Glutamatergic neuron (in vitro differentiated cells): ENCODE measurements at regions not wholly inside any gene's neighbourhood (a gene's known extent, or its start where the extent isn't known, plus 50 kb on each side); places are given as distances from the start of the nearest gene placed in this dataset.
"Not testable (repeated sequence)": the region's sequence is repeated elsewhere in the genome, so short reads cannot be mapped to it uniquely, and the experiment has no call there.

Source experiments
- DNase-seq: peaks from one replicate; pipeline ENCODE4 v3.0.0; 2022
- H3K27ac Mint-ChIP-seq: one replicate; pipeline ENCODE4 v1.8.0; 2020; ENCODE audit warnings: mild to moderate bottlenecking, mixed read lengths, inconsistent platforms; ENCODE audit not compliant: unreplicated experiment
- H3K27me3 Mint-ChIP-seq: one replicate; pipeline ENCODE4 v1.8.0; 2020; ENCODE audit warnings: mild to moderate bottlenecking, moderate library complexity, mixed read lengths, inconsistent platforms; ENCODE audit not compliant: unreplicated experiment
- H3K36me3 Mint-ChIP-seq: one replicate; pipeline ENCODE4 v1.8.0; 2020; ENCODE audit warnings: mild to moderate bottlenecking, mixed read lengths, inconsistent platforms; ENCODE audit not compliant: unreplicated experiment
- H3K4me1 Mint-ChIP-seq: one replicate; pipeline ENCODE4 v1.8.0; 2020; ENCODE audit warnings: mild to moderate bottlenecking, low read depth, mixed read lengths, inconsistent platforms; ENCODE audit not compliant: unreplicated experiment
- H3K4me3 Mint-ChIP-seq: one replicate; pipeline ENCODE4 v1.8.0; 2020; ENCODE audit warnings: mild to moderate bottlenecking, mixed read lengths, inconsistent platforms; ENCODE audit not compliant: unreplicated experiment
- H3K9me3 Mint-ChIP-seq: one replicate; pipeline ENCODE4 v1.8.0; 2020; ENCODE audit warnings: mild to moderate bottlenecking, moderate library complexity, mixed read lengths, inconsistent platforms; ENCODE audit not compliant: unreplicated experiment
- TF ChIP-seq, protein P1 (sequence below): fragments of 200-600 bp; sonication (generic); IDR thresholded peaks from one replicate; pipeline ENCODE4 v1.5.0; 2021; ENCODE audit not compliant: partially characterized antibody, unreplicated experiment

DNA sequence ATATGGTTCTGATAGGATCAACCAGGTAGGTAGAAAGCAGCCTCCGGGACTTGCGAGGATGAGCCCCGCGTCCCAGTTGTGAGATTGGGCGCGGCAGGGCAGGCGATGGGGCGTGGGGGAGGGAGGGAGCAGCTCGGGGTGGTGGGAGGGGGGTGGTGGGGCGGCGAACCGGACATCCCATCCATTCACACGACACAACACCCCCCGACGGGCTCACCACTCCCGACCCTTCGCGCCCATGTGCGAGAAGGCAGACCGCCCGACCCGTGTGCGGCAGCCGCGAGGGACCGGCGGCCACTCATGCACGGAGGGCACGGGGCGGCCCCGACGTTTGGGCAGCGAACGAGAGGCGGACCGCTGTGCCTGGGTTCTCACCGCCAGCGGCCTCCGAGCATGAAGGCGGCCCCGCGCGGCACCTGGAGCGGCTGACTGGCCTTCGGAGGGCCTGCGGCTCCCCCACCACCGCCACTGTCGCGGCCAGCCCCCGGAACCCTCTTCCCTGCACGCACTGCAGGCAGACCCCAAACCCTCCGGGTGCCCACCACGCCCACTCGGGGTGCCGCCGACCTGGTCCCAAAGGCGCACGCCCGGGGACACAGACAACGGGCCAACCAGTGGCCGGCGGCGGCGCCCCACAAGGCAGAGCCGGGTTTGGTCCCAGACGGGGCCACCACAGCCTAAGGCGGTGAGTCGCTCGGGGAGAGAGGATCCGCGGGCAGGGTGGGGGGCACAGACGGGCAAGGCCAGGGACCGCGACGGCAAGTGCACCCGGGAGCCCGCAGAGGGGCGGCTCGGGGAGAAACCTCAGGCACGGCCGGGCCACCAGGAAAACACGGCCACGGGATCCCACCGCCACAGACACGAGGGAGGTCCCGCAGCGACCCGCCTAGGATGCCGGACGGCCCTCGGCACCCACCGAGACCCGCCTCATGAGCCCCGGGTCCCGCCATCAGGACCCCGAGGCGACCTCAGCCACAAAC lies 769.2 kb upstream of the DEFB115 start:
- Mint-ChIP-seq H3K27ac (no peak overlapping the region), H3K4me3 (peak overlapping the region; percentile 91), H3K27me3 (peaks cover 19% of the 10 kb centered on the region), H3K9me3 (peaks cover 21% of the 10 kb centered on the region), H3K36me3 (peaks cover 26% of the 10 kb centered on the region), H3K4me1 (no peaks in the 10 kb centered on the region)
- TF ChIP-seq, protein P1, sequence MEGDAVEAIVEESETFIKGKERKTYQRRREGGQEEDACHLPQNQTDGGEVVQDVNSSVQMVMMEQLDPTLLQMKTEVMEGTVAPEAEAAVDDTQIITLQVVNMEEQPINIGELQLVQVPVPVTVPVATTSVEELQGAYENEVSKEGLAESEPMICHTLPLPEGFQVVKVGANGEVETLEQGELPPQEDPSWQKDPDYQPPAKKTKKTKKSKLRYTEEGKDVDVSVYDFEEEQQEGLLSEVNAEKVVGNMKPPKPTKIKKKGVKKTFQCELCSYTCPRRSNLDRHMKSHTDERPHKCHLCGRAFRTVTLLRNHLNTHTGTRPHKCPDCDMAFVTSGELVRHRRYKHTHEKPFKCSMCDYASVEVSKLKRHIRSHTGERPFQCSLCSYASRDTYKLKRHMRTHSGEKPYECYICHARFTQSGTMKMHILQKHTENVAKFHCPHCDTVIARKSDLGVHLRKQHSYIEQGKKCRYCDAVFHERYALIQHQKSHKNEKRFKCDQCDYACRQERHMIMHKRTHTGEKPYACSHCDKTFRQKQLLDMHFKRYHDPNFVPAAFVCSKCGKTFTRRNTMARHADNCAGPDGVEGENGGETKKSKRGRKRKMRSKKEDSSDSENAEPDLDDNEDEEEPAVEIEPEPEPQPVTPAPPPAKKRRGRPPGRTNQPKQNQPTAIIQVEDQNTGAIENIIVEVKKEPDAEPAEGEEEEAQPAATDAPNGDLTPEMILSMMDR = no peak
- DNase-seq = no peak

DNA sequence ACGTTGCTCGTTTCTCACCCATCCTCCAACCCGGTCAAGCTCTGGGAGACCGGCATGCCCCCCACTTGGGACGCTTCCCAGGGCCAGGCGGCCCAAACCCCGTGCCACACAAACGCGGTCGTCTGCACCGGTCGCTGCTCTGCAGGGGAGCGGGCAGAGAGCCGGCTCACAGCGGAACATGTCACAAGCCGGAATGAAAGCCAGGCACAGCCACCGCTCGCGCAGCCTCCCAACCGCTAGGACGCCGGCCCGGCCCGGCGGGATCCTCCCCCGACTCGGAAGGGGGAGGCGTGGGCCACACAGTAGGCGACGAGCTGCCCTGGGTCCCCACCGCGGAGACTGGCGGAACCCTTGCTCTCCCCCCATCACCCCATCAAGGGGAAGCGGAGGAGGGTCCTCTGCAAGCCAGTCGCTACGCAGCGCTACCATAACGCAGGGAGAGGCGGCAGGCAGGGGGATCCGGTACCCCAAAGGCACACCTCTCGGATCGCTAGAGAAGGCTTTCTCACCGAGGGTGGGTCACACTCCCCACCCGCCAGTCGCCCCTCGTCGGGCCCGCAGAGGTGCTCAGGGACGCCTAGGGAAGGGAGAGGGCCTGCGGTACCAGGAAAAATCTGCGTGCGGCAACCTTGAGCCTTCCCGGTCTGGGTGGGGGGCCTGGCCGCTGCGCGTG lies 768.4 kb upstream of the DEFB115 start:
- peak; percentile 50 for DNase-seq
- peaks cover 21% of the 10 kb centered on the region for H3K36me3 Mint-ChIP-seq
- no peaks in the 10 kb centered on the region for H3K4me1 Mint-ChIP-seq
- TF ChIP-seq, protein P1 = no peak
- H3K27me3 Mint-ChIP-seq = peaks cover 17% of the 10 kb centered on the region
- peaks cover 19% of the 10 kb centered on the region for H3K9me3 Mint-ChIP-seq
- H3K27ac Mint-ChIP-seq = no peak overlapping the region
- H3K4me3 Mint-ChIP-seq = peak overlapping the region; percentile 91

- Mint-ChIP-seq H3K4me3 (peak overlapping the region; percentile 61), H3K4me1 (no peaks in the 10 kb centered on the region), H3K27me3 (peaks cover 17% of the 10 kb centered on the region), H3K36me3 (peaks cover 21% of the 10 kb centered on the region), H3K9me3 (peaks cover 19% of the 10 kb centered on the region), H3K27ac (no peak overlapping the region)
- TF ChIP-seq, protein P1 = peak; percentile 27
- DNase-seq = peak; percentile 47
These were observed 767.9 kb upstream of the DEFB115 start for GRCh38 chr20:30489614-30490003.

DNA sequence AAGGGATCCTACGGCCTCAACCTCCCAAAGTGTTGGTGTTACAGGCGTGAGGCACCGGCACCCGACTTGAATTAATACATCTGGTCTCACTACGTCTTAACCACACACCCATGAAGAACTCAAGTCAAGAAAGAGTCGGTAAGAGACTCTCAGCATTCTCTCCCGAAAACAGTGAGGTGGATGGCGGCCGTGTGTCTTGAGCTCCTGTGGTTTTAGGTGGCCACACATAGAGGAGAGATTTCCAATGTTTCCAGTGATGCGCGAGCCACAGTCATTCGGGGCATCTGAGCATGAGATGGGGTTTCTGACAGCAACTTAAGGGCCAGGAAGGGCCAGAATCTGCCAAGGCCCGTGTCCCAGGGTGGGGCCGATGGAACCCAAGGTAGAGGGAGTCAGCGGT lies 766.4 kb upstream of the DEFB115 start:
- no peak overlapping the region for H3K4me3 Mint-ChIP-seq
- no peaks in the 10 kb centered on the region for H3K4me1 Mint-ChIP-seq
- TF ChIP-seq, protein P1 = no peak
- H3K27ac Mint-ChIP-seq = no peak overlapping the region
- no peak for DNase-seq
- peaks cover 12% of the 10 kb centered on the region for H3K9me3 Mint-ChIP-seq
- peaks cover 19% of the 10 kb centered on the region for H3K36me3 Mint-ChIP-seq
- H3K27me3 Mint-ChIP-seq = peaks cover 16% of the 10 kb centered on the region

- not testable (repeated sequence) for H3K4me1 Mint-ChIP-seq, DNase-seq, H3K27me3 Mint-ChIP-seq, H3K36me3 Mint-ChIP-seq, H3K27ac Mint-ChIP-seq, H3K9me3 Mint-ChIP-seq, H3K4me3 Mint-ChIP-seq
These were observed 760.8 kb upstream of the DEFB115 start for GRCh38 chr20:30496656-30497055.

- H3K27me3 Mint-ChIP-seq, H3K4me3 Mint-ChIP-seq, H3K9me3 Mint-ChIP-seq, H3K4me1 Mint-ChIP-seq, H3K36me3 Mint-ChIP-seq, DNase-seq, H3K27ac Mint-ChIP-seq: not testable (repeated sequence)
These were observed 760.3 kb upstream of the DEFB115 start for GRCh38 chr20:30497191-30497590.
